Astrocyte (in vitro differentiated cells and primary cell): ENCODE measurements at regions not wholly inside any gene's neighbourhood (a gene's known extent, or its start where the extent isn't known, plus 50 kb on each side); places are given as distances from the start of the nearest gene placed in this dataset.

Source experiments
- DNase-seq: peaks from one replicate; pipeline ENCODE4 v3.0.0-alpha.2; 2010; ENCODE audit warnings: low read depth
- FAIRE-seq: peaks from 2 replicates; lab custom pipeline; 2011; peaks lifted over from hg19 to GRCh38; lab: Jason Lieb, UNC
- H2AFZ ChIP-seq: 2 replicates; pipeline ENCODE4 v1.6.0; 2012; ENCODE audit warnings: low read depth, low read length, inconsistent platforms
- H3K27ac ChIP-seq: 2 replicates; pipeline ENCODE4 v1.5.1; 2011; ENCODE audit warnings: low read depth, low read length, inconsistent platforms
- H3K27me3 ChIP-seq: 2 replicates; pipeline ENCODE4 v1.6.0; 2011; ENCODE audit warnings: low read length, inconsistent platforms; ENCODE audit not compliant: insufficient read depth
- H3K36me3 ChIP-seq: 2 replicates; pipeline ENCODE4 v1.5.1; 2011; ENCODE audit warnings: low read length, inconsistent platforms; ENCODE audit not compliant: insufficient read depth
- H3K4me1 ChIP-seq: 2 replicates; pipeline ENCODE4 v1.5.1; 2011; ENCODE audit warnings: low read length, inconsistent platforms; ENCODE audit not compliant: insufficient read depth
- H3K4me2 ChIP-seq: 2 replicates; pipeline ENCODE4 v1.6.0; 2012; ENCODE audit warnings: low read length, inconsistent platforms
- H3K4me3 ChIP-seq: 2 replicates; pipeline ENCODE4 v1.5.1; 2011; ENCODE audit warnings: low read depth, mild to moderate bottlenecking, low read length, inconsistent platforms; ENCODE audit not compliant: insufficient read depth
- H3K79me2 ChIP-seq: 2 replicates; pipeline ENCODE4 v1.6.0; 2012; ENCODE audit warnings: mild to moderate bottlenecking, low read length, inconsistent platforms; ENCODE audit not compliant: insufficient read depth
- H3K9ac ChIP-seq: 2 replicates; pipeline ENCODE4 v1.6.0; 2012; ENCODE audit warnings: mild to moderate bottlenecking, low read length, inconsistent platforms
- H3K9me3 ChIP-seq: 2 replicates; pipeline ENCODE4 v1.5.1; 2012; ENCODE audit warnings: low read depth, mild to moderate bottlenecking, low read length, inconsistent platforms; ENCODE audit not compliant: insufficient read depth
- H4K20me1 ChIP-seq: 2 replicates; pipeline ENCODE4 v1.6.0; 2012; ENCODE audit warnings: low read length, inconsistent platforms; ENCODE audit not compliant: insufficient read depth
- H3K27ac Mint-ChIP-seq: one replicate; pipeline ENCODE4 v1.8.0; 2021; ENCODE audit warnings: mild to moderate bottlenecking, mixed read lengths; ENCODE audit not compliant: unreplicated experiment
- H3K27me3 Mint-ChIP-seq: one replicate; pipeline ENCODE4 v1.8.0; 2021; ENCODE audit warnings: low read depth, mixed read lengths; ENCODE audit not compliant: unreplicated experiment
- H3K36me3 Mint-ChIP-seq: one replicate; pipeline ENCODE4 v1.8.0; 2021; ENCODE audit warnings: low read depth, mixed read lengths; ENCODE audit not compliant: unreplicated experiment
- H3K4me1 Mint-ChIP-seq: one replicate; pipeline ENCODE4 v1.8.0; 2021; ENCODE audit warnings: low read depth, mixed read lengths; ENCODE audit not compliant: unreplicated experiment
- H3K4me3 Mint-ChIP-seq: one replicate; pipeline ENCODE4 v1.8.0; 2021; ENCODE audit warnings: mild to moderate bottlenecking, moderate library complexity, mixed read lengths; ENCODE audit not compliant: unreplicated experiment
- H3K9me3 Mint-ChIP-seq: one replicate; pipeline ENCODE4 v1.8.0; 2021; ENCODE audit warnings: mild to moderate bottlenecking, mixed read lengths; ENCODE audit not compliant: unreplicated experiment
- EZH2 ChIP-seq: IDR thresholded peaks from 2 replicates; pipeline ENCODE4 v1.6.1; 2012; ENCODE audit warnings: mild to moderate bottlenecking, low read length, inconsistent platforms; ENCODE audit not compliant: insufficient read depth
- TF ChIP-seq, protein P1 (sequence below): IDR thresholded peaks from 2 replicates; pipeline ENCODE4 v1.5.1; 2011; ENCODE audit warnings: low read depth, mild to moderate bottlenecking, inconsistent platforms, low read length, moderate library complexity; ENCODE audit not compliant: insufficient read depth

- Mint-ChIP-seq H3K27ac (no peak overlapping the region), H3K27me3 (peaks cover 10% of the 10 kb centered on the region), H3K4me3 (no peak overlapping the region), H3K9me3 (no peaks in the 10 kb centered on the region), H3K36me3 (no peaks in the 10 kb centered on the region), H3K4me1 (peaks cover 11% of the 10 kb centered on the region)
- Histone ChIP-seq H3K4me1 (peaks cover 6% of the 10 kb centered on the region), H3K9me3 (no peaks in the 10 kb centered on the region), H3K79me2 (no peaks in the 10 kb centered on the region), H3K27me3 (no peaks in the 10 kb centered on the region), H2AFZ (no peak overlapping the region), H3K4me2 (no peak overlapping the region), H3K36me3 (no peaks in the 10 kb centered on the region), H3K4me3 (no peak overlapping the region), H3K9ac (no peak overlapping the region), H4K20me1 (no peaks in the 10 kb centered on the region), H3K27ac (no peak overlapping the region)
- no peak for TF ChIP-seq EZH2
- no peak for DNase-seq
- no peak for FAIRE-seq
Observed at GRCh38 chr12:107229827-107230226, 136.5 kb upstream of the CRY1 start.

DNA sequence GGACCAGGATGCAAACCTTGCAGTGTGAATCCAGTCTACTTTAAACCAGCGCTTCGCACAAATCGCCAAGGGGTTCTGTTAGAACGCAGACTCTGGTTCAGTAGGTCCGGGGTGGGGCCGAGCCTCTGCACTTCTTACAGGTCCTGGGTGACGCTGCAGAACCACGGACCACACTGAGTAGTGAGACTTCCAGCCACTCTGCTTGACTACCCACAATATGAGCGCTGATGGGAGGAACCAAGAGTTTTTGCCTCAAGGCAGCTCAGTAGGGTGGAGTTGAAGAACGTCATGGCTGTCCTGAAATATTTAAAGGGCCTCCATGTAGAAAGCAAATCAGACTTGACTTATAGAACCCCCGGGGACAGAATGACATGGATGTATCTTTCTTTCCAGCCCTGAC, 138.0 kb upstream of the CRY1 start:
- FAIRE-seq (no peak), DNase-seq (no peak)
- H2AFZ ChIP-seq: no peak overlapping the region
- Mint-ChIP-seq H3K4me1 (peaks cover 4% of the 10 kb centered on the region), H3K9me3 (no peaks in the 10 kb centered on the region), H3K27me3 (peaks cover 10% of the 10 kb centered on the region), H3K4me3 (no peak overlapping the region), H3K36me3 (no peaks in the 10 kb centered on the region), H3K27ac (no peak overlapping the region)
- no peaks in the 10 kb centered on the region for H3K9me3 ChIP-seq
- H3K4me3 ChIP-seq: no peak overlapping the region
- H3K36me3 ChIP-seq: no peaks in the 10 kb centered on the region
- no peaks in the 10 kb centered on the region for H4K20me1 ChIP-seq
- H3K27ac ChIP-seq: no peak overlapping the region
- TF ChIP-seq EZH2: no peak
- TF ChIP-seq, protein P1, sequence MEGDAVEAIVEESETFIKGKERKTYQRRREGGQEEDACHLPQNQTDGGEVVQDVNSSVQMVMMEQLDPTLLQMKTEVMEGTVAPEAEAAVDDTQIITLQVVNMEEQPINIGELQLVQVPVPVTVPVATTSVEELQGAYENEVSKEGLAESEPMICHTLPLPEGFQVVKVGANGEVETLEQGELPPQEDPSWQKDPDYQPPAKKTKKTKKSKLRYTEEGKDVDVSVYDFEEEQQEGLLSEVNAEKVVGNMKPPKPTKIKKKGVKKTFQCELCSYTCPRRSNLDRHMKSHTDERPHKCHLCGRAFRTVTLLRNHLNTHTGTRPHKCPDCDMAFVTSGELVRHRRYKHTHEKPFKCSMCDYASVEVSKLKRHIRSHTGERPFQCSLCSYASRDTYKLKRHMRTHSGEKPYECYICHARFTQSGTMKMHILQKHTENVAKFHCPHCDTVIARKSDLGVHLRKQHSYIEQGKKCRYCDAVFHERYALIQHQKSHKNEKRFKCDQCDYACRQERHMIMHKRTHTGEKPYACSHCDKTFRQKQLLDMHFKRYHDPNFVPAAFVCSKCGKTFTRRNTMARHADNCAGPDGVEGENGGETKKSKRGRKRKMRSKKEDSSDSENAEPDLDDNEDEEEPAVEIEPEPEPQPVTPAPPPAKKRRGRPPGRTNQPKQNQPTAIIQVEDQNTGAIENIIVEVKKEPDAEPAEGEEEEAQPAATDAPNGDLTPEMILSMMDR: no peak
- no peaks in the 10 kb centered on the region for H3K27me3 ChIP-seq
- H3K79me2 ChIP-seq: no peaks in the 10 kb centered on the region
- H3K9ac ChIP-seq: no peak overlapping the region
- H3K4me1 ChIP-seq: no peaks in the 10 kb centered on the region
- H3K4me2 ChIP-seq: no peak overlapping the region

DNA sequence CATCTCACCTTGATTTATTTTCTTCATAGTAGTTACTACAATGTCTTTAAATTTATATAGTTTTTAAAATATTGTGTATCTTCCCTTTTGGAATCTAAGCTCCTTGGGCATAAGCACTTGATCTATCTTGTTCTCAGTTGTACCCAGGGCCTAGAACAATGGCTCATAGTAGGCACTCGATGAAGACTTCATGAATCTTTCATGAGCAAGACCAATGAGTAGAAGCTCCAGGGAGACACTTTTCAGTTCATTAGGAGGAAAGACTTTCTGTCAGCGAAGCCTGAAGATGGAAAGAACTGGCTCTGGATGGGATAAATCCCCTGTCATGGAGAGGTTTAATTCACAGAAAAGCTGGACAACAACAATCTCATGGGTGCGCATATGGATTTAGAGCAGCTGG, 140.2 kb upstream of the CRY1 start:
- H2AFZ ChIP-seq: no peak overlapping the region
- H3K36me3 Mint-ChIP-seq: no peaks in the 10 kb centered on the region
- H3K27me3 ChIP-seq: no peaks in the 10 kb centered on the region
- H3K9ac ChIP-seq: no peak overlapping the region
- no peaks in the 10 kb centered on the region for H3K36me3 ChIP-seq
- no peaks in the 10 kb centered on the region for H4K20me1 ChIP-seq
- H3K27me3 Mint-ChIP-seq: peaks cover 3% of the 10 kb centered on the region
- no peak overlapping the region for H3K4me3 ChIP-seq
- no peak overlapping the region for H3K27ac Mint-ChIP-seq
- H3K4me1 Mint-ChIP-seq: peaks cover 26% of the 10 kb centered on the region
- H3K4me3 Mint-ChIP-seq: no peak overlapping the region
- no peaks in the 10 kb centered on the region for H3K9me3 Mint-ChIP-seq
- H3K4me1 ChIP-seq: peaks cover 21% of the 10 kb centered on the region
- DNase-seq (no peak), FAIRE-seq (no peak)
- no peaks in the 10 kb centered on the region for H3K9me3 ChIP-seq
- H3K4me2 ChIP-seq: no peak overlapping the region
- no peak for TF ChIP-seq EZH2
- TF ChIP-seq, protein P1: no peak
- H3K27ac ChIP-seq: no peak overlapping the region
- no peaks in the 10 kb centered on the region for H3K79me2 ChIP-seq
